ENCODE measurements at regions not wholly inside any gene's neighbourhood (a gene's known extent, or its start where the extent isn't known, plus 50 kb on each side); places are given as distances from the start of the nearest gene placed in this dataset.

DNA sequence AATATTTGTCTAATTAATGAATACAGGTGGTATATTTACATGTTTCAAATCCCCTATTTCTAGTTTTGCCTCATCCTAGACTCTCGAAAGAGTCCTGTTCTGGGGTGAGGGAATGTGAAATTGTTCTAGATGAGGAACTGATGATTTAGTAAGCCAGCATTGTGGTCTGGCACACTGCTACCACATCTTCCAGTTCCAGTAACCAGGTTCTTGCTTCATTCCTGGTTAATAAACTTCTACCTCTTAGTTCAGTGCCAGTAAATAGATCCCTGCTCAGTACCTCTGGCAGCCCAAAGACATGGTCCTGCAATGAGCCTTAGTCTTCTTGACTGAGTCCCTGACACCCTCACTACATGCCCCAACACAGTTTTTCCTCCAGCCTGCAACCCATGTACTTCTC, 207.7 kb downstream of the SREK1 start:
- Histone ChIP-seq H3K36me3 (ENCODE audit: insufficient read depth, low read length) (no peaks in the 10 kb centered on the region), H3K4me2 (ENCODE audit: low read depth, low read length, poor library complexity, severe bottlenecking) (no peak overlapping the region), H3K4me1 (ENCODE audit: insufficient read depth, low read length, poor library complexity, severe bottlenecking) (peaks cover 7% of the 10 kb centered on the region), H2AFZ (ENCODE audit: low read length) (no peak overlapping the region), H3F3A (ENCODE audit: low read depth) (no peaks in the 10 kb centered on the region), H3K79me2 (ENCODE audit: insufficient read depth, low read length) (no peaks in the 10 kb centered on the region), H3K9ac (ENCODE audit: low read depth, low read length, poor library complexity, severe bottlenecking) (no peak overlapping the region), H3K27me3 (ENCODE audit: insufficient read depth, low read length, poor library complexity, severe bottlenecking) (no peaks in the 10 kb centered on the region), H3K9me3 (ENCODE audit: insufficient read depth, low read depth, low read length) (no peaks in the 10 kb centered on the region), H3K9me2 (replicated peaks; ENCODE audit: low read depth, low read length) (no peaks in the 10 kb centered on the region), H4K20me1 (ENCODE audit: insufficient read depth, low read length, poor library complexity, severe bottlenecking) (no peaks in the 10 kb centered on the region), H3K4me3 (ENCODE audit: low read length, poor library complexity, severe bottlenecking) (no peak overlapping the region)
- no peak for TF ChIP-seq EZH2phosphoT487 (IDR thresholded peaks at IDR 0.05; ENCODE audit: borderline replicate concordance)
- TF ChIP-seq, protein P1, sequence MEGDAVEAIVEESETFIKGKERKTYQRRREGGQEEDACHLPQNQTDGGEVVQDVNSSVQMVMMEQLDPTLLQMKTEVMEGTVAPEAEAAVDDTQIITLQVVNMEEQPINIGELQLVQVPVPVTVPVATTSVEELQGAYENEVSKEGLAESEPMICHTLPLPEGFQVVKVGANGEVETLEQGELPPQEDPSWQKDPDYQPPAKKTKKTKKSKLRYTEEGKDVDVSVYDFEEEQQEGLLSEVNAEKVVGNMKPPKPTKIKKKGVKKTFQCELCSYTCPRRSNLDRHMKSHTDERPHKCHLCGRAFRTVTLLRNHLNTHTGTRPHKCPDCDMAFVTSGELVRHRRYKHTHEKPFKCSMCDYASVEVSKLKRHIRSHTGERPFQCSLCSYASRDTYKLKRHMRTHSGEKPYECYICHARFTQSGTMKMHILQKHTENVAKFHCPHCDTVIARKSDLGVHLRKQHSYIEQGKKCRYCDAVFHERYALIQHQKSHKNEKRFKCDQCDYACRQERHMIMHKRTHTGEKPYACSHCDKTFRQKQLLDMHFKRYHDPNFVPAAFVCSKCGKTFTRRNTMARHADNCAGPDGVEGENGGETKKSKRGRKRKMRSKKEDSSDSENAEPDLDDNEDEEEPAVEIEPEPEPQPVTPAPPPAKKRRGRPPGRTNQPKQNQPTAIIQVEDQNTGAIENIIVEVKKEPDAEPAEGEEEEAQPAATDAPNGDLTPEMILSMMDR (conservative IDR thresholded peaks at IDR 0.05; ENCODE audit: low read length) = no peak

DNA sequence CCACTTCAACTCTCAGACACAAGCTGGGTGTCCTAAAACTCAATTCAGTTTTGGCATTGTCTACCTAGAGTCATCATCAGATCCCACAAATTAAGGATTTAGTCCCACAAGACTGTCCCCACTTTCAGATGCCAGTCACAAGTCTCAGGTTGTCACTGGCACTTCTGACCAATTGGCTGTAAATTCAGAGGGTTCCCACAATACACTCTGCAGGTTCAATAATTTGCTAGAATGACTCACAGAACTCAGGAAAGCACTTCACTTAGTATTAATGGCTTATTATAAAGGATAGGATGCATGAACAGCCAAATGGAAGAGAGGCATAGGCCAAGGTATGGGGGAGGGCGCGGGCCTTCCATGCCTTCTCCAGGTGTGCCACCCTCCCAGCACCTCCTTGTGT, 209.1 kb downstream of the SREK1 start:
- no peak for TF ChIP-seq EZH2phosphoT487 (IDR thresholded peaks at IDR 0.05; ENCODE audit: borderline replicate concordance)
- TF ChIP-seq, protein P1 (conservative IDR thresholded peaks at IDR 0.05; ENCODE audit: low read length) = no peak
- Histone ChIP-seq H3K9me3 (ENCODE audit: insufficient read depth, low read depth, low read length) (no peaks in the 10 kb centered on the region), H3F3A (ENCODE audit: low read depth) (no peaks in the 10 kb centered on the region), H3K9ac (ENCODE audit: low read depth, low read length, poor library complexity, severe bottlenecking) (no peak overlapping the region), H3K4me2 (ENCODE audit: low read depth, low read length, poor library complexity, severe bottlenecking) (no peak overlapping the region), H3K4me1 (ENCODE audit: insufficient read depth, low read length, poor library complexity, severe bottlenecking) (peaks cover 7% of the 10 kb centered on the region), H3K9me2 (replicated peaks; ENCODE audit: low read depth, low read length) (no peaks in the 10 kb centered on the region), H4K20me1 (ENCODE audit: insufficient read depth, low read length, poor library complexity, severe bottlenecking) (no peaks in the 10 kb centered on the region), H3K36me3 (ENCODE audit: insufficient read depth, low read length) (no peaks in the 10 kb centered on the region), H2AFZ (ENCODE audit: low read length) (no peak overlapping the region), H3K4me3 (ENCODE audit: low read length, poor library complexity, severe bottlenecking) (no peak overlapping the region), H3K79me2 (ENCODE audit: insufficient read depth, low read length) (no peaks in the 10 kb centered on the region), H3K27me3 (ENCODE audit: insufficient read depth, low read length, poor library complexity, severe bottlenecking) (no peaks in the 10 kb centered on the region)

GRCh38 chr5:66354422-66354821, 210.3 kb downstream of the SREK1 start:
- Histone ChIP-seq H3K79me2 (ENCODE audit: insufficient read depth, low read length) (no peaks in the 10 kb centered on the region), H3K27me3 (ENCODE audit: insufficient read depth, low read length, poor library complexity, severe bottlenecking) (no peaks in the 10 kb centered on the region), H3K4me1 (ENCODE audit: insufficient read depth, low read length, poor library complexity, severe bottlenecking) (peaks cover 7% of the 10 kb centered on the region), H2AFZ (ENCODE audit: low read length) (no peak overlapping the region), H3F3A (ENCODE audit: low read depth) (no peaks in the 10 kb centered on the region), H3K9ac (ENCODE audit: low read depth, low read length, poor library complexity, severe bottlenecking) (no peak overlapping the region), H3K9me2 (replicated peaks; ENCODE audit: low read depth, low read length) (no peaks in the 10 kb centered on the region), H3K4me3 (ENCODE audit: low read length, poor library complexity, severe bottlenecking) (no peak overlapping the region), H4K20me1 (ENCODE audit: insufficient read depth, low read length, poor library complexity, severe bottlenecking) (no peaks in the 10 kb centered on the region), H3K9me3 (ENCODE audit: insufficient read depth, low read depth, low read length) (no peaks in the 10 kb centered on the region), H3K36me3 (ENCODE audit: insufficient read depth, low read length) (no peaks in the 10 kb centered on the region), H3K4me2 (ENCODE audit: low read depth, low read length, poor library complexity, severe bottlenecking) (no peak overlapping the region)
- TF ChIP-seq, protein P1 (conservative IDR thresholded peaks at IDR 0.05; ENCODE audit: low read length) = no peak
- TF ChIP-seq EZH2phosphoT487 (IDR thresholded peaks at IDR 0.05; ENCODE audit: borderline replicate concordance) = no peak
